ENCODE measurements at regions not wholly inside any gene's neighbourhood (a gene's known extent, or its start where the extent isn't known, plus 50 kb on each side); places are given as distances from the start of the nearest gene placed in this dataset.

- no peak for ATAC-seq
- no peaks in the 10 kb centered on the region for H3K4me1 ChIP-seq
- ChIA-PET CTCF (no interaction called here), POLR2A (no interaction called here)
- FAIRE-seq, result no peak
- H3K9me3 ChIP-seq, result no peaks in the 10 kb centered on the region
- no peak for DNase-seq (ENCODE audit: low read depth in 1 of 2, low spot score in 1 of 2)
- no peak overlapping the region for H3K4me3 ChIP-seq
- WGBS (ENCODE audit: missing lambda C conversion rate), result 85% methylated on average over 1 of the region's 1 CpG
- no peak overlapping the region for H3K4me2 ChIP-seq
- no peak for TF ChIP-seq BCL3 (IDR thresholded peaks at IDR 0.05)
- no peak for TF ChIP-seq POLR2AphosphoS2 (conservative IDR thresholded peaks at IDR 0.05; ENCODE audit: low read length)
- no peak for TF ChIP-seq HOXA7 (CRISPR knock-in tag; IDR thresholded peaks at IDR 0.05)
- no peak for TF ChIP-seq MAFK (IDR thresholded peaks at IDR 0.05; ENCODE audit: partially characterized antibody)
- TF ChIP-seq EP300 (IDR thresholded peaks at IDR 0.05), result no peak
- TF ChIP-seq, protein P1, sequence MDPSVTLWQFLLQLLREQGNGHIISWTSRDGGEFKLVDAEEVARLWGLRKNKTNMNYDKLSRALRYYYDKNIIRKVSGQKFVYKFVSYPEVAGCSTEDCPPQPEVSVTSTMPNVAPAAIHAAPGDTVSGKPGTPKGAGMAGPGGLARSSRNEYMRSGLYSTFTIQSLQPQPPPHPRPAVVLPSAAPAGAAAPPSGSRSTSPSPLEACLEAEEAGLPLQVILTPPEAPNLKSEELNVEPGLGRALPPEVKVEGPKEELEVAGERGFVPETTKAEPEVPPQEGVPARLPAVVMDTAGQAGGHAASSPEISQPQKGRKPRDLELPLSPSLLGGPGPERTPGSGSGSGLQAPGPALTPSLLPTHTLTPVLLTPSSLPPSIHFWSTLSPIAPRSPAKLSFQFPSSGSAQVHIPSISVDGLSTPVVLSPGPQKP (IDR thresholded peaks at IDR 0.05; ENCODE audit: low read depth, low read length), result no peak
- no peak for TF ChIP-seq RFX5 (IDR thresholded peaks at IDR 0.05)
- H3K27ac ChIP-seq, result no peak overlapping the region
Observed at GRCh38 chrX:99091459-99091858, 1318.6 kb downstream of the PCDH19 start.

DNA sequence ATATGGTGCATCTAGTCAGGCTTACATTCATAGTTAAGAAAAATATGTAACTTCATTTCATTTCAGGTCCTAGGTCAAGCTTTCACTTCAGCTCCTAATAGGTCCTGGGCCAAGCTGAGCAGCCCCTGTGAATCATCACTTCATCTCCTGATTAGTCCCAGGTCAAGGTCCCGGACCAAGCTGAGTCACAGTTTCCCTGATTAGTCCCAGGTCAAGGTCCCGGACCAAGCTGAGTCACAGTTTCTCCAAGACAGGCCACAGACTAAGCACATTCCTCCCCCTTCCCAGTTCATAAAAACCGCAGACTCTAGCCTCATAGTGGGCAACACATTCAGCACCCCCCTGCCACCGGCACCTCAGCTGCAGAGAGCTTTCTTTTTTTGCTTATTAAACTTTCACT is 1331.8 kb downstream of the PCDH19 start:
- Histone ChIP-seq H3K4me2 (no peak overlapping the region), H3K4me3 (no peak overlapping the region), H3K4me1 (no peaks in the 10 kb centered on the region), H3K27ac (no peak overlapping the region), H3K9me3 (no peaks in the 10 kb centered on the region)
- WGBS (ENCODE audit: missing lambda C conversion rate), result 6% methylated on average over 4 of the region's 4 CpGs
- TF ChIP-seq GATA3 (IDR thresholded peaks at IDR 0.05; ENCODE audit: borderline replicate concordance), result no peak
- no peak for TF ChIP-seq NR3C1 (IDR thresholded peaks at IDR 0.05)
- no peak for TF ChIP-seq FOSL2 (IDR thresholded peaks at IDR 0.05)
- no peak for TF ChIP-seq FOSL2 (CRISPR knock-in tag; IDR thresholded peaks at IDR 0.05)
- no peak for TF ChIP-seq CBX8 (IDR thresholded peaks at IDR 0.05)
- no peak for TF ChIP-seq REST (IDR thresholded peaks at IDR 0.05)
- ChIA-PET POLR2A (no interaction called here), CTCF (no interaction called here)
- ATAC-seq (no peak), FAIRE-seq (no peak), DNase-seq (ENCODE audit: low read depth in 1 of 2, low spot score in 1 of 2) (no peak)

- TF ChIP-seq TP53 (CRISPR knock-in tag; IDR thresholded peaks at IDR 0.05), result no peak
- no peak for TF ChIP-seq RAD21 (conservative IDR thresholded peaks at IDR 0.05 in 1 of 2, IDR thresholded peaks at IDR 0.05 in 1 of 2)
- no peak for TF ChIP-seq HOXB13 (CRISPR knock-in tag; IDR thresholded peaks at IDR 0.05; ENCODE audit: low read depth)
- no peak for TF ChIP-seq MAFK (IDR thresholded peaks at IDR 0.05; ENCODE audit: partially characterized antibody)
- no peak for TF ChIP-seq PHF8 (IDR thresholded peaks at IDR 0.05; ENCODE audit: borderline replicate concordance, low read depth)
- TF ChIP-seq, protein P2, sequence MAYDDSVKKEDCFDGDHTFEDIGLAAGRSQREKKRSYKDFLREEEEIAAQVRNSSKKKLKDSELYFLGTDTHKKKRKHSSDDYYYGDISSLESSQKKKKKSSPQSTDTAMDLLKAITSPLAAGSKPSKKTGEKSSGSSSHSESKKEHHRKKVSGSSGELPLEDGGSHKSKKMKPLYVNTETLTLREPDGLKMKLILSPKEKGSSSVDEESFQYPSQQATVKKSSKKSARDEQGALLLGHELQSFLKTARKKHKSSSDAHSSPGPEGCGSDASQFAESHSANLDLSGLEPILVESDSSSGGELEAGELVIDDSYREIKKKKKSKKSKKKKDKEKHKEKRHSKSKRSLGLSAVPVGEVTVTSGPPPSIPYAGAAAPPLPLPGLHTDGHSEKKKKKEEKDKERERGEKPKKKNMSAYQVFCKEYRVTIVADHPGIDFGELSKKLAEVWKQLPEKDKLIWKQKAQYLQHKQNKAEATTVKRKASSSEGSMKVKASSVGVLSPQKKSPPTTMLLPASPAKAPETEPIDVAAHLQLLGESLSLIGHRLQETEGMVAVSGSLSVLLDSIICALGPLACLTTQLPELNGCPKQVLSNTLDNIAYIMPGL (CRISPR knock-in tag; IDR thresholded peaks at IDR 0.05; ENCODE audit: borderline replicate concordance), result no peak
- TF ChIP-seq ZSCAN20 (CRISPR knock-in tag; IDR thresholded peaks at IDR 0.05), result no peak
- TF ChIP-seq BCL3 (IDR thresholded peaks at IDR 0.05), result no peak
- no peak for TF ChIP-seq RFX5 (IDR thresholded peaks at IDR 0.05)
- TF ChIP-seq HOXB5 (CRISPR knock-in tag; IDR thresholded peaks at IDR 0.05), result no peak
- TF ChIP-seq FOSB (CRISPR knock-in tag; IDR thresholded peaks at IDR 0.05), result no peak
- no peak for TF ChIP-seq CBX2 (IDR thresholded peaks at IDR 0.05; ENCODE audit: borderline replicate concordance, low read depth)
- no peak for TF ChIP-seq HES2 (IDR thresholded peaks at IDR 0.05)
- no peak for TF ChIP-seq RNF2 (IDR thresholded peaks at IDR 0.05; ENCODE audit: borderline replicate concordance, low read depth)
- no peak for TF ChIP-seq NFE2L2 (conservative IDR thresholded peaks at IDR 0.05; ENCODE audit: low read length)
- no peak for TF ChIP-seq CEBPB (IDR thresholded peaks at IDR 0.05)
- WGBS (ENCODE audit: missing lambda C conversion rate), result 7% methylated on average over 3 of the region's 3 CpGs
- FAIRE-seq, result no peak
- no peak overlapping the region for H3K4me2 ChIP-seq
- no peak overlapping the region for H3K27ac ChIP-seq
- ATAC-seq, result no peak
- ChIA-PET CTCF (no interaction called here), POLR2A (no interaction called here)
- no peaks in the 10 kb centered on the region for H3K4me1 ChIP-seq
- no peak overlapping the region for H3K4me3 ChIP-seq
- H3K9me3 ChIP-seq, result no peaks in the 10 kb centered on the region
- DNase-seq (ENCODE audit: low read depth in 1 of 2, low spot score in 1 of 2), result no peak
Observed at GRCh38 chrX:99077099-99077498, 1333.0 kb downstream of the PCDH19 start.

Measured in A549 (cell line).